Astrocyte (in vitro differentiated cells and primary cell): ENCODE measurements at regions not wholly inside any gene's neighbourhood (a gene's known extent, or its start where the extent isn't known, plus 50 kb on each side); places are given as distances from the start of the nearest gene placed in this dataset.

ENCODE experiments used
- DNase-seq: peaks from one replicate; pipeline ENCODE4 v3.0.0-alpha.2; 2010; ENCODE audit warnings: low read depth
- FAIRE-seq: peaks from 2 replicates; lab custom pipeline; 2011; peaks lifted over from hg19 to GRCh38; lab: Jason Lieb, UNC
- H2AFZ ChIP-seq: 2 replicates; pipeline ENCODE4 v1.6.0; 2012; ENCODE audit warnings: low read depth, low read length, inconsistent platforms
- H3K27ac ChIP-seq: 2 replicates; pipeline ENCODE4 v1.5.1; 2011; ENCODE audit warnings: low read depth, low read length, inconsistent platforms
- H3K27me3 ChIP-seq: 2 replicates; pipeline ENCODE4 v1.6.0; 2011; ENCODE audit warnings: low read length, inconsistent platforms; ENCODE audit not compliant: insufficient read depth
- H3K36me3 ChIP-seq: 2 replicates; pipeline ENCODE4 v1.5.1; 2011; ENCODE audit warnings: low read length, inconsistent platforms; ENCODE audit not compliant: insufficient read depth
- H3K4me1 ChIP-seq: 2 replicates; pipeline ENCODE4 v1.5.1; 2011; ENCODE audit warnings: low read length, inconsistent platforms; ENCODE audit not compliant: insufficient read depth
- H3K4me2 ChIP-seq: 2 replicates; pipeline ENCODE4 v1.6.0; 2012; ENCODE audit warnings: low read length, inconsistent platforms
- H3K4me3 ChIP-seq: 2 replicates; pipeline ENCODE4 v1.5.1; 2011; ENCODE audit warnings: low read depth, mild to moderate bottlenecking, low read length, inconsistent platforms; ENCODE audit not compliant: insufficient read depth
- H3K79me2 ChIP-seq: 2 replicates; pipeline ENCODE4 v1.6.0; 2012; ENCODE audit warnings: mild to moderate bottlenecking, low read length, inconsistent platforms; ENCODE audit not compliant: insufficient read depth
- H3K9ac ChIP-seq: 2 replicates; pipeline ENCODE4 v1.6.0; 2012; ENCODE audit warnings: mild to moderate bottlenecking, low read length, inconsistent platforms
- H3K9me3 ChIP-seq: 2 replicates; pipeline ENCODE4 v1.5.1; 2012; ENCODE audit warnings: low read depth, mild to moderate bottlenecking, low read length, inconsistent platforms; ENCODE audit not compliant: insufficient read depth
- H4K20me1 ChIP-seq: 2 replicates; pipeline ENCODE4 v1.6.0; 2012; ENCODE audit warnings: low read length, inconsistent platforms; ENCODE audit not compliant: insufficient read depth
- H3K27ac Mint-ChIP-seq: one replicate; pipeline ENCODE4 v1.8.0; 2021; ENCODE audit warnings: mild to moderate bottlenecking, mixed read lengths; ENCODE audit not compliant: unreplicated experiment
- H3K27me3 Mint-ChIP-seq: one replicate; pipeline ENCODE4 v1.8.0; 2021; ENCODE audit warnings: low read depth, mixed read lengths; ENCODE audit not compliant: unreplicated experiment
- H3K36me3 Mint-ChIP-seq: one replicate; pipeline ENCODE4 v1.8.0; 2021; ENCODE audit warnings: low read depth, mixed read lengths; ENCODE audit not compliant: unreplicated experiment
- H3K4me1 Mint-ChIP-seq: one replicate; pipeline ENCODE4 v1.8.0; 2021; ENCODE audit warnings: low read depth, mixed read lengths; ENCODE audit not compliant: unreplicated experiment
- H3K4me3 Mint-ChIP-seq: one replicate; pipeline ENCODE4 v1.8.0; 2021; ENCODE audit warnings: mild to moderate bottlenecking, moderate library complexity, mixed read lengths; ENCODE audit not compliant: unreplicated experiment
- H3K9me3 Mint-ChIP-seq: one replicate; pipeline ENCODE4 v1.8.0; 2021; ENCODE audit warnings: mild to moderate bottlenecking, mixed read lengths; ENCODE audit not compliant: unreplicated experiment
- CTCF ChIP-seq: IDR thresholded peaks from 2 replicates; pipeline ENCODE4 v1.5.1; 2011; ENCODE audit warnings: low read depth, mild to moderate bottlenecking, inconsistent platforms, low read length, moderate library complexity; ENCODE audit not compliant: insufficient read depth
- EZH2 ChIP-seq: IDR thresholded peaks from 2 replicates; pipeline ENCODE4 v1.6.1; 2012; ENCODE audit warnings: mild to moderate bottlenecking, low read length, inconsistent platforms; ENCODE audit not compliant: insufficient read depth

- Histone ChIP-seq H3K36me3 (no peaks in the 10 kb centered on the region), H2AFZ (no peak overlapping the region), H3K27ac (no peak overlapping the region), H3K9me3 (no peaks in the 10 kb centered on the region), H3K9ac (no peak overlapping the region), H3K27me3 (no peaks in the 10 kb centered on the region), H3K4me3 (no peak overlapping the region), H3K4me1 (no peaks in the 10 kb centered on the region), H3K79me2 (no peaks in the 10 kb centered on the region), H4K20me1 (no peaks in the 10 kb centered on the region), H3K4me2 (no peak overlapping the region)
- Mint-ChIP-seq H3K27me3 (peaks cover 13% of the 10 kb centered on the region), H3K4me3 (no peak overlapping the region), H3K36me3 (no peaks in the 10 kb centered on the region), H3K27ac (no peak overlapping the region), H3K4me1 (no peaks in the 10 kb centered on the region), H3K9me3 (no peaks in the 10 kb centered on the region)
- FAIRE-seq (no peak), DNase-seq (no peak)
- no peak for TF ChIP-seq CTCF
- no peak for TF ChIP-seq EZH2
Measured at GRCh38 chr12:4005851-4006430, 132.7 kb upstream of the PARP11 start.

- Histone ChIP-seq H3K36me3 (no peaks in the 10 kb centered on the region), H3K79me2 (no peaks in the 10 kb centered on the region), H3K9ac (no peak overlapping the region), H3K27ac (no peak overlapping the region), H3K9me3 (no peaks in the 10 kb centered on the region), H3K4me1 (no peaks in the 10 kb centered on the region), H3K4me3 (no peak overlapping the region), H2AFZ (no peak overlapping the region), H3K4me2 (no peak overlapping the region), H3K27me3 (peaks cover 3% of the 10 kb centered on the region), H4K20me1 (no peaks in the 10 kb centered on the region)
- Mint-ChIP-seq H3K9me3 (no peaks in the 10 kb centered on the region), H3K27ac (no peak overlapping the region), H3K4me1 (peaks cover 9% of the 10 kb centered on the region), H3K4me3 (no peak overlapping the region), H3K36me3 (peaks cover 2% of the 10 kb centered on the region), H3K27me3 (peaks cover 7% of the 10 kb centered on the region)
- no peak for TF ChIP-seq EZH2
- TF ChIP-seq CTCF: no peak
- FAIRE-seq (no peak), DNase-seq (no peak)
Measured at GRCh38 chr12:4003576-4003975, 130.4 kb upstream of the PARP11 start.

GRCh38 chr12:4002601-4003000, 129.4 kb upstream of the PARP11 start:
- H4K20me1 ChIP-seq: no peaks in the 10 kb centered on the region
- Mint-ChIP-seq H3K4me1 (peaks cover 9% of the 10 kb centered on the region), H3K4me3 (no peak overlapping the region), H3K9me3 (no peaks in the 10 kb centered on the region), H3K36me3 (peaks cover 2% of the 10 kb centered on the region), H3K27me3 (peaks cover 12% of the 10 kb centered on the region), H3K27ac (no peak overlapping the region)
- H3K4me2 ChIP-seq: no peak overlapping the region
- peaks cover 3% of the 10 kb centered on the region for H3K27me3 ChIP-seq
- no peaks in the 10 kb centered on the region for H3K9me3 ChIP-seq
- H3K27ac ChIP-seq: no peak overlapping the region
- H2AFZ ChIP-seq: no peak overlapping the region
- H3K4me1 ChIP-seq: no peaks in the 10 kb centered on the region
- no peaks in the 10 kb centered on the region for H3K79me2 ChIP-seq
- DNase-seq (no peak), FAIRE-seq (no peak)
- no peaks in the 10 kb centered on the region for H3K36me3 ChIP-seq
- H3K9ac ChIP-seq: no peak overlapping the region
- TF ChIP-seq CTCF (no peak), EZH2 (no peak)
- H3K4me3 ChIP-seq: no peak overlapping the region
